ENCODE measurements at regions not wholly inside any gene's neighbourhood (a gene's known extent, or its start where the extent isn't known, plus 50 kb on each side); places are given as distances from the start of the nearest gene placed in this dataset.

- no peak overlapping the region for H3K4me3 Mint-ChIP-seq
- no peaks in the 10 kb centered on the region for H3K36me3 Mint-ChIP-seq (ENCODE audit: low read depth)
- no peaks in the 10 kb centered on the region for H3K9me3 Mint-ChIP-seq
- H3K27me3 Mint-ChIP-seq = no peaks in the 10 kb centered on the region
- H3K27ac Mint-ChIP-seq = no peak overlapping the region
- peaks cover 8% of the 10 kb centered on the region for H3K4me1 Mint-ChIP-seq
- no peak for ATAC-seq (replicated peaks)
Observed at GRCh38 chr21:15520811-15521643, 208.8 kb upstream of the USP25 start.

GRCh38 chr21:15521644-15522001, 208.2 kb upstream of the USP25 start:
- H3K4me3 Mint-ChIP-seq = no peak overlapping the region

GRCh38 chr21:15522148-15522547, 207.6 kb upstream of the USP25 start:
- H3K36me3 Mint-ChIP-seq (ENCODE audit: low read depth) = no peaks in the 10 kb centered on the region
- H3K27ac Mint-ChIP-seq = no peak overlapping the region
- H3K4me1 Mint-ChIP-seq = peaks cover 8% of the 10 kb centered on the region

More at GRCh38 chr21:15521644-15522001, 208.2 kb upstream of the USP25 start:
- Mint-ChIP-seq H3K27me3 (no peaks in the 10 kb centered on the region), H3K27ac (no peak overlapping the region), H3K9me3 (no peaks in the 10 kb centered on the region), H3K4me1 (peaks cover 8% of the 10 kb centered on the region), H3K36me3 (ENCODE audit: low read depth) (no peaks in the 10 kb centered on the region)
- no peak for ATAC-seq (replicated peaks)

GRCh38 chr21:15524855-15525254, 204.9 kb upstream of the USP25 start:
- H3K4me1 Mint-ChIP-seq = peaks cover 8% of the 10 kb centered on the region
- no peaks in the 10 kb centered on the region for H3K27me3 Mint-ChIP-seq
- no peaks in the 10 kb centered on the region for H3K9me3 Mint-ChIP-seq
- no peak overlapping the region for H3K4me3 Mint-ChIP-seq
- no peaks in the 10 kb centered on the region for H3K36me3 Mint-ChIP-seq (ENCODE audit: low read depth)
- no peak for ATAC-seq (replicated peaks)
- H3K27ac Mint-ChIP-seq = no peak overlapping the region

More at GRCh38 chr21:15522148-15522547, 207.6 kb upstream of the USP25 start:
- ATAC-seq (replicated peaks) = no peak
- no peaks in the 10 kb centered on the region for H3K27me3 Mint-ChIP-seq
- H3K9me3 Mint-ChIP-seq = no peaks in the 10 kb centered on the region
- no peak overlapping the region for H3K4me3 Mint-ChIP-seq

- H3K4me3 Mint-ChIP-seq = no peak overlapping the region
Observed at GRCh38 chr21:15526798-15527197, 203.0 kb upstream of the USP25 start.

GRCh38 chr21:15528346-15528745, 201.4 kb upstream of the USP25 start:
- no peaks in the 10 kb centered on the region for H3K36me3 Mint-ChIP-seq (ENCODE audit: low read depth)
- no peaks in the 10 kb centered on the region for H3K27me3 Mint-ChIP-seq
- no peaks in the 10 kb centered on the region for H3K9me3 Mint-ChIP-seq
- no peak overlapping the region for H3K27ac Mint-ChIP-seq
- ATAC-seq (replicated peaks) = no peak
- no peak overlapping the region for H3K4me3 Mint-ChIP-seq
- no peaks in the 10 kb centered on the region for H3K4me1 Mint-ChIP-seq

More at GRCh38 chr21:15526798-15527197, 203.0 kb upstream of the USP25 start:
- H3K36me3 Mint-ChIP-seq (ENCODE audit: low read depth) = no peaks in the 10 kb centered on the region
- H3K4me1 Mint-ChIP-seq = no peaks in the 10 kb centered on the region
- ATAC-seq (replicated peaks) = no peak
- no peaks in the 10 kb centered on the region for H3K9me3 Mint-ChIP-seq
- H3K27ac Mint-ChIP-seq = no peak overlapping the region
- no peaks in the 10 kb centered on the region for H3K27me3 Mint-ChIP-seq

- Mint-ChIP-seq H3K4me3 (no peak overlapping the region), H3K27ac (no peak overlapping the region), H3K4me1 (no peaks in the 10 kb centered on the region), H3K9me3 (no peaks in the 10 kb centered on the region), H3K36me3 (ENCODE audit: low read depth) (no peaks in the 10 kb centered on the region), H3K27me3 (peaks cover 4% of the 10 kb centered on the region)
- no peak for ATAC-seq (replicated peaks)
Observed at GRCh38 chr21:15531986-15532385, 197.8 kb upstream of the USP25 start.

- no peak for ATAC-seq (replicated peaks)
- Mint-ChIP-seq H3K9me3 (no peaks in the 10 kb centered on the region), H3K27me3 (peaks cover 11% of the 10 kb centered on the region), H3K27ac (no peak overlapping the region), H3K36me3 (ENCODE audit: low read depth) (no peaks in the 10 kb centered on the region), H3K4me3 (no peak overlapping the region), H3K4me1 (no peaks in the 10 kb centered on the region)
Observed at GRCh38 chr21:15533618-15534017, 196.2 kb upstream of the USP25 start.

- H3K27me3 Mint-ChIP-seq = peaks cover 16% of the 10 kb centered on the region
- no peaks in the 10 kb centered on the region for H3K4me1 Mint-ChIP-seq
- no peak overlapping the region for H3K4me3 Mint-ChIP-seq
- H3K9me3 Mint-ChIP-seq = no peaks in the 10 kb centered on the region
- H3K36me3 Mint-ChIP-seq (ENCODE audit: low read depth) = no peaks in the 10 kb centered on the region
- no peak for ATAC-seq (replicated peaks)
- no peak overlapping the region for H3K27ac Mint-ChIP-seq
Observed at GRCh38 chr21:15534450-15534886, 195.3 kb upstream of the USP25 start.

- Mint-ChIP-seq H3K4me1 (no peaks in the 10 kb centered on the region), H3K36me3 (ENCODE audit: low read depth) (no peaks in the 10 kb centered on the region), H3K27ac (no peak overlapping the region), H3K27me3 (peaks cover 15% of the 10 kb centered on the region), H3K9me3 (no peaks in the 10 kb centered on the region), H3K4me3 (no peak overlapping the region)
- ATAC-seq (replicated peaks) = no peak
Observed at GRCh38 chr21:15539376-15539775, 190.4 kb upstream of the USP25 start.

- Mint-ChIP-seq H3K4me3 (no peak overlapping the region), H3K4me1 (no peaks in the 10 kb centered on the region), H3K9me3 (no peaks in the 10 kb centered on the region), H3K36me3 (ENCODE audit: low read depth) (no peaks in the 10 kb centered on the region), H3K27me3 (peaks cover 9% of the 10 kb centered on the region), H3K27ac (no peak overlapping the region)
- no peak for ATAC-seq (replicated peaks)
Observed at GRCh38 chr21:15543473-15543872, 186.3 kb upstream of the USP25 start.

GRCh38 chr21:15549671-15550070, 180.1 kb upstream of the USP25 start:
- ATAC-seq (replicated peaks) = no peak
- no peaks in the 10 kb centered on the region for H3K36me3 Mint-ChIP-seq (ENCODE audit: low read depth)
- H3K27me3 Mint-ChIP-seq = no peaks in the 10 kb centered on the region
- no peaks in the 10 kb centered on the region for H3K4me1 Mint-ChIP-seq
- no peak overlapping the region for H3K27ac Mint-ChIP-seq
- no peaks in the 10 kb centered on the region for H3K9me3 Mint-ChIP-seq
- H3K4me3 Mint-ChIP-seq = no peak overlapping the region

- H3K4me3 Mint-ChIP-seq = no peak overlapping the region
- no peaks in the 10 kb centered on the region for H3K36me3 Mint-ChIP-seq (ENCODE audit: low read depth)
- no peaks in the 10 kb centered on the region for H3K27me3 Mint-ChIP-seq
Observed at GRCh38 chr21:15552914-15553494, 176.8 kb upstream of the USP25 start.

GRCh38 chr21:15557925-15558324, 171.9 kb upstream of the USP25 start:
- Mint-ChIP-seq H3K4me1 (peaks cover 7% of the 10 kb centered on the region), H3K9me3 (no peaks in the 10 kb centered on the region), H3K36me3 (ENCODE audit: low read depth) (no peaks in the 10 kb centered on the region), H3K27me3 (peaks cover 6% of the 10 kb centered on the region), H3K27ac (no peak overlapping the region), H3K4me3 (no peak overlapping the region)
- ATAC-seq (replicated peaks) = no peak

More at GRCh38 chr21:15552914-15553494, 176.8 kb upstream of the USP25 start:
- H3K9me3 Mint-ChIP-seq = no peaks in the 10 kb centered on the region
- no peak overlapping the region for H3K27ac Mint-ChIP-seq
- ATAC-seq (replicated peaks) = no peak
- no peaks in the 10 kb centered on the region for H3K4me1 Mint-ChIP-seq

- Mint-ChIP-seq H3K36me3 (ENCODE audit: low read depth) (no peaks in the 10 kb centered on the region), H3K27ac (no peak overlapping the region), H3K27me3 (peaks cover 6% of the 10 kb centered on the region), H3K9me3 (no peaks in the 10 kb centered on the region), H3K4me3 (no peak overlapping the region), H3K4me1 (peaks cover 7% of the 10 kb centered on the region)
- ATAC-seq (replicated peaks) = no peak
Observed at GRCh38 chr21:15558884-15559283, 170.9 kb upstream of the USP25 start.
